ENCODE measurements at regions not wholly inside any gene's neighbourhood (a gene's known extent, or its start where the extent isn't known, plus 50 kb on each side); places are given as distances from the start of the nearest gene placed in this dataset.

DNA sequence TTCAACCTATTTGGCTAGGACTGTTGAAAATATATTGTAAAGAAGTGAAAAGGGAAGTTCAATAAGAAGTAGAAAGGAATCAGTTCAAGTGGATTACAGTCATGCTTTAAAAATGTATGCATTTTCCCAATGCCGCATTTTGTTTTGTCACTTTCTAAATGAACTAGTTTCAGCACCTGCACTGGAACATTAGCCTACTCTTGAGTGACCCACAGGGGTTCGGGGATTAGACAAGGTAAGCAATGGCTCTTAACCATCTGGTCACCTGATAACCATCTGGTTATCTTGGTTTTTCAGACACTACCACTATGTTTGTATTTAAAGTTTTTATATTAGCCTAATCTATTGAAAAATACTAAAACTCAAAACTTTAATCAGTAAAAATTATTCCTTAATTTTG is 97.6 kb downstream of the CD164 start:
- Histone ChIP-seq H3K4ac (replicated peaks; ENCODE audit: insufficient read length, low read depth, low read length) (no peak overlapping the region), H3K23ac (ENCODE audit: insufficient read length) (no peak overlapping the region), H2BK120ac (replicated peaks; ENCODE audit: low read depth, low read length) (no peak overlapping the region), H3K27me3 (replicated peaks in 1 of 4; ENCODE audit: control insufficient read depth in 3 of 4, extremely low read depth in 1 of 4, insufficient read depth in 3 of 4, low read length in 3 of 4) (no peaks in the 10 kb centered on the region), H4K91ac (replicated peaks; ENCODE audit: insufficient read length, low read length) (no peak overlapping the region), H3K14ac (ENCODE audit: insufficient read length) (no peak overlapping the region), H3K23me2 (ENCODE audit: low read depth, low read length) (no peaks in the 10 kb centered on the region), H3K79me1 (ENCODE audit: low read depth, low read length) (no peaks in the 10 kb centered on the region), H4K20me1 (replicated peaks in 1 of 2; ENCODE audit: control insufficient read depth in 1 of 2, insufficient read depth in 2 of 2, low read length in 2 of 2) (no peaks in the 10 kb centered on the region), H2AK5ac (ENCODE audit: low read depth, low read length) (no peak overlapping the region), H3K4me3 (ENCODE audit: extremely low read depth in 1 of 4, insufficient read depth in 2 of 4, low read depth in 3 of 4, low read length in 4 of 4) (no peak overlapping the region), H4K8ac (ENCODE audit: extremely low read depth, insufficient read depth, low read length) (no peak overlapping the region), H3K9ac (replicated peaks in 1 of 4; ENCODE audit: extremely low read depth in 1 of 4, low read depth in 3 of 4, low read length in 3 of 4) (no peak overlapping the region), H2BK15ac (ENCODE audit: low read length) (no peak overlapping the region), H2BK12ac (ENCODE audit: low read depth, low read length) (no peak overlapping the region), H3K79me2 (ENCODE audit: control insufficient read depth in 1 of 2, insufficient read depth in 2 of 2, low read length in 2 of 2) (no peaks in the 10 kb centered on the region), H3K18ac (ENCODE audit: extremely low read depth, low read length) (no peak overlapping the region), H3K4me1 (replicated peaks in 1 of 4; ENCODE audit: control insufficient read depth in 3 of 4, insufficient read depth in 4 of 4, low read length in 3 of 4) (no peaks in the 10 kb centered on the region), H3K56ac (replicated peaks; ENCODE audit: insufficient read length, low read depth, low read length) (no peak overlapping the region), H4K5ac (ENCODE audit: insufficient read length, low read depth, low read length) (no peak overlapping the region), H3K27ac (ENCODE audit: low read depth, low read length) (no peak overlapping the region), H2BK20ac (ENCODE audit: low read length) (no peak overlapping the region), H3K36me3 (ENCODE audit: control insufficient read depth in 2 of 4, insufficient read depth in 4 of 4, low read length in 3 of 4) (no peaks in the 10 kb centered on the region; a peak in 1 of 8 replicates), H2AFZ (ENCODE audit: low read length) (no peak overlapping the region), H2BK5ac (ENCODE audit: low read depth, low read length) (no peak overlapping the region), H3K4me2 (ENCODE audit: insufficient read depth in 1 of 2, low read depth in 2 of 2, low read length in 2 of 2) (no peak overlapping the region), H3K9me3 (ENCODE audit: insufficient read depth in 2 of 2, low read depth in 1 of 2, low read length in 1 of 2) (no peaks in the 10 kb centered on the region)
- 98% methylated on average over 2 of the region's 2 CpGs; no CpG with 5 or more reads in 1 of the 2 experiments for WGBS, 2 experiments (ENCODE audit: extremely low coverage in 1 of 2, insufficient coverage in 1 of 2, insufficient read length in 1 of 2, insufficient replicate concordance in 2 of 2, low coverage in 1 of 2, low lambda C conversion rate in 2 of 2, missing lambda C conversion rate in 1 of 2)
- no peak for TF ChIP-seq YY1 (IDR thresholded peaks at IDR 0.05; ENCODE audit: low read depth, low read length)
- no peak for TF ChIP-seq TAF7 (optimal IDR thresholded peaks at IDR 0.05; ENCODE audit: borderline replicate concordance, low read depth, low read length)
- no peak for TF ChIP-seq GTF2F1 (IDR thresholded peaks at IDR 0.05; ENCODE audit: borderline replicate concordance, low read depth, low read length)
- no peak for TF ChIP-seq SIN3A (conservative IDR thresholded peaks at IDR 0.05 in 1 of 2, IDR thresholded peaks at IDR 0.05 in 1 of 2; ENCODE audit: low read depth in 1 of 2, low read length in 2 of 2)
- TF ChIP-seq, protein P1, sequence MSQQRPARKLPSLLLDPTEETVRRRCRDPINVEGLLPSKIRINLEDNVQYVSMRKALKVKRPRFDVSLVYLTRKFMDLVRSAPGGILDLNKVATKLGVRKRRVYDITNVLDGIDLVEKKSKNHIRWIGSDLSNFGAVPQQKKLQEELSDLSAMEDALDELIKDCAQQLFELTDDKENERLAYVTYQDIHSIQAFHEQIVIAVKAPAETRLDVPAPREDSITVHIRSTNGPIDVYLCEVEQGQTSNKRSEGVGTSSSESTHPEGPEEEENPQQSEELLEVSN (IDR thresholded peaks at IDR 0.05): no peak
- no peak for TF ChIP-seq TCF12 (IDR thresholded peaks at IDR 0.05; ENCODE audit: low read depth, low read length)
- no peak for TF ChIP-seq BACH1 (IDR thresholded peaks at IDR 0.05; ENCODE audit: low read length)
- TF ChIP-seq, protein P2, sequence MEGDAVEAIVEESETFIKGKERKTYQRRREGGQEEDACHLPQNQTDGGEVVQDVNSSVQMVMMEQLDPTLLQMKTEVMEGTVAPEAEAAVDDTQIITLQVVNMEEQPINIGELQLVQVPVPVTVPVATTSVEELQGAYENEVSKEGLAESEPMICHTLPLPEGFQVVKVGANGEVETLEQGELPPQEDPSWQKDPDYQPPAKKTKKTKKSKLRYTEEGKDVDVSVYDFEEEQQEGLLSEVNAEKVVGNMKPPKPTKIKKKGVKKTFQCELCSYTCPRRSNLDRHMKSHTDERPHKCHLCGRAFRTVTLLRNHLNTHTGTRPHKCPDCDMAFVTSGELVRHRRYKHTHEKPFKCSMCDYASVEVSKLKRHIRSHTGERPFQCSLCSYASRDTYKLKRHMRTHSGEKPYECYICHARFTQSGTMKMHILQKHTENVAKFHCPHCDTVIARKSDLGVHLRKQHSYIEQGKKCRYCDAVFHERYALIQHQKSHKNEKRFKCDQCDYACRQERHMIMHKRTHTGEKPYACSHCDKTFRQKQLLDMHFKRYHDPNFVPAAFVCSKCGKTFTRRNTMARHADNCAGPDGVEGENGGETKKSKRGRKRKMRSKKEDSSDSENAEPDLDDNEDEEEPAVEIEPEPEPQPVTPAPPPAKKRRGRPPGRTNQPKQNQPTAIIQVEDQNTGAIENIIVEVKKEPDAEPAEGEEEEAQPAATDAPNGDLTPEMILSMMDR (IDR thresholded peaks at IDR 0.05; ENCODE audit: control extremely low read depth in 1 of 3, insufficient read depth in 1 of 3, low read depth in 1 of 3, low read length in 3 of 3): no peak
- TF ChIP-seq ASH2L (IDR thresholded peaks at IDR 0.05; ENCODE audit: low read length): no peak
- DNase-seq (ENCODE audit: low read depth in 1 of 2, low spot score in 2 of 2) (no peak), FAIRE-seq (no peak)
- ChIA-PET POLR2A (ENCODE audit: partially characterized antibody) (no interaction called here), CTCF (ENCODE audit: partially characterized antibody) (interaction anchor here (1.1 kb wide), 1 partner anchor 17 kb away, joined by 3 read pairs; no protein-coding TSS in a partner anchor)
